ENCODE measurements at regions not wholly inside any gene's neighbourhood (a gene's known extent, or its start where the extent isn't known, plus 50 kb on each side); places are given as distances from the start of the nearest gene placed in this dataset.
A peak's percentile ranks its signal among the peaks of the same experiment; 100 is the strongest.
"Not testable (repeated sequence)": the region's sequence is repeated elsewhere in the genome, so short reads cannot be mapped to it uniquely, and the experiment has no call there.

- DNase-seq, result no peak
Observed at GRCh38 chr20:53872081-53872541, 198.3 kb downstream of the BCAS1 start.

- DNase-seq, result peak; percentile 14
Observed at GRCh38 chr20:53871541-53871940, 198.9 kb downstream of the BCAS1 start.

GRCh38 chr20:53870426-53871315 is 199.7 kb downstream of the BCAS1 start:
- peak; percentile 57 for DNase-seq

GRCh38 chr20:53869466-53870258 is 200.7 kb downstream of the BCAS1 start:
- DNase-seq, result peak; percentile 85

- peak; percentile 8 for DNase-seq
Observed at GRCh38 chr20:53867741-53868351, 202.5 kb downstream of the BCAS1 start.

GRCh38 chr20:53866794-53867740 is 203.3 kb downstream of the BCAS1 start:
- peak; percentile 21 for DNase-seq

- peak; percentile 51 for DNase-seq
Observed at GRCh38 chr20:53865901-53866793, 204.2 kb downstream of the BCAS1 start.

- not testable (repeated sequence) for DNase-seq
Observed at GRCh38 chr20:53864765-53865683, 205.4 kb downstream of the BCAS1 start.

- DNase-seq, result peak; percentile 25
Observed at GRCh38 chr20:53863923-53864641, 206.3 kb downstream of the BCAS1 start.

GRCh38 chr20:53863535-53863922 is 206.9 kb downstream of the BCAS1 start:
- DNase-seq, result not testable (repeated sequence)

GRCh38 chr20:53863039-53863438 is 207.4 kb downstream of the BCAS1 start:
- not testable (repeated sequence) for DNase-seq

GRCh38 chr20:53862490-53862889 is 207.9 kb downstream of the BCAS1 start:
- DNase-seq, result not testable (repeated sequence)

- DNase-seq, result not testable (repeated sequence)
Observed at GRCh38 chr20:53862136-53862397, 208.3 kb downstream of the BCAS1 start.

- no peak for DNase-seq
Observed at GRCh38 chr20:53859684-53860083, 210.7 kb downstream of the BCAS1 start.

- DNase-seq, result not testable (repeated sequence)
Observed at GRCh38 chr20:53859009-53859408, 211.4 kb downstream of the BCAS1 start.

- not testable (repeated sequence) for DNase-seq
Observed at GRCh38 chr20:53858516-53858915, 211.9 kb downstream of the BCAS1 start.

- DNase-seq, result peak; percentile 71
Observed at GRCh38 chr20:53857723-53858236, 212.6 kb downstream of the BCAS1 start.

- no peak for DNase-seq
Observed at GRCh38 chr20:53856300-53857295, 213.8 kb downstream of the BCAS1 start.

All from NCI-H510A treated with DMSO at 0.1 percent for 48 hours (cell line).